ENCODE measurements at regions not wholly inside any gene's neighbourhood (a gene's known extent, or its start where the extent isn't known, plus 50 kb on each side); places are given as distances from the start of the nearest gene placed in this dataset.

- no peak for TF ChIP-seq EZH2phosphoT487 (IDR thresholded peaks at IDR 0.05; ENCODE audit: low read depth, severe bottlenecking, unreplicated experiment)
- TF ChIP-seq, protein P1, sequence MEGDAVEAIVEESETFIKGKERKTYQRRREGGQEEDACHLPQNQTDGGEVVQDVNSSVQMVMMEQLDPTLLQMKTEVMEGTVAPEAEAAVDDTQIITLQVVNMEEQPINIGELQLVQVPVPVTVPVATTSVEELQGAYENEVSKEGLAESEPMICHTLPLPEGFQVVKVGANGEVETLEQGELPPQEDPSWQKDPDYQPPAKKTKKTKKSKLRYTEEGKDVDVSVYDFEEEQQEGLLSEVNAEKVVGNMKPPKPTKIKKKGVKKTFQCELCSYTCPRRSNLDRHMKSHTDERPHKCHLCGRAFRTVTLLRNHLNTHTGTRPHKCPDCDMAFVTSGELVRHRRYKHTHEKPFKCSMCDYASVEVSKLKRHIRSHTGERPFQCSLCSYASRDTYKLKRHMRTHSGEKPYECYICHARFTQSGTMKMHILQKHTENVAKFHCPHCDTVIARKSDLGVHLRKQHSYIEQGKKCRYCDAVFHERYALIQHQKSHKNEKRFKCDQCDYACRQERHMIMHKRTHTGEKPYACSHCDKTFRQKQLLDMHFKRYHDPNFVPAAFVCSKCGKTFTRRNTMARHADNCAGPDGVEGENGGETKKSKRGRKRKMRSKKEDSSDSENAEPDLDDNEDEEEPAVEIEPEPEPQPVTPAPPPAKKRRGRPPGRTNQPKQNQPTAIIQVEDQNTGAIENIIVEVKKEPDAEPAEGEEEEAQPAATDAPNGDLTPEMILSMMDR (IDR thresholded peaks at IDR 0.05; ENCODE audit: poor library complexity): no peak
Observed at GRCh38 chr2:727071-727470, 49.9 kb upstream of the TMEM18 start.

Measured in hepatocyte (in vitro differentiated cells).